Ovary (tissue), 3 donors: ENCODE measurements at regions not wholly inside any gene's neighbourhood (a gene's known extent, or its start where the extent isn't known, plus 50 kb on each side); places are given as distances from the start of the nearest gene placed in this dataset.

Experiments
- CTCF ChIP-seq, 3 donors: fragments of 450-650 bp in 2 of 3; fragments of 200-600 bp in 1 of 3; IDR thresholded peaks; one replicate each; pipeline versions ENCODE4 v1.5.1 to v1.8.0; 2016 to 2022; ENCODE audit warnings: antibody characterized with exemption in 3 of 3, mild to moderate bottlenecking in 1 of 3
- POLR2A ChIP-seq: fragments of 450-650 bp; IDR thresholded peaks from one replicate; pipeline ENCODE4 v1.6.1; 2017; ENCODE audit warnings: antibody characterized with exemption, mild to moderate bottlenecking, moderate library complexity
- donor health status: DM: no; HTN: no; CAD: no.

GRCh38 chr5:102608414-102608813 lies 109.6 kb upstream of the SLCO6A1 start:
- TF ChIP-seq CTCF (IDR thresholded peaks at IDR 0.05), result no peak
- no peak for TF ChIP-seq POLR2A
